ENCODE measurements at regions not wholly inside any gene's neighbourhood (a gene's known extent, or its start where the extent isn't known, plus 50 kb on each side); places are given as distances from the start of the nearest gene placed in this dataset.

DNA sequence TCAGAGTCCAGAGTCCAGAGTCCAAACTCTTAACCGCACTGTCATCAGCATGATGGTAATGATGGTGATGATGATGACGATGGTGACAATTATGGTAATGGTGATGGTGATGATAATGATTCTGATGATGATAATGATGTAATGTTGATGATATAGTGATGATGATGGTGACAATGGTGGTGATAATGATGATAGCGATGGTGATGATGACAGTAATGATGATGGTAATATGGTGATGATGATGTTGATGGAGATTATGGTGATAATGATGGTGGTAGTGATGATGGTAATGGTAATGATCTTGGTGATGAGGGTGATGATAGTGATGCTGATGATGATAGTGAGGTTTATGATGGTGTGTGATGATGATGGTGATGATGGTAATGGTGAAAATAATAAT lies 367.8 kb upstream of the CDH4 start:
- ChIA-PET CTCF (no interaction called here), POLR2A (no interaction called here)
- no peak overlapping the region for H3K4me3 ChIP-seq (ENCODE audit: low read length)
- TF ChIP-seq, protein P1, sequence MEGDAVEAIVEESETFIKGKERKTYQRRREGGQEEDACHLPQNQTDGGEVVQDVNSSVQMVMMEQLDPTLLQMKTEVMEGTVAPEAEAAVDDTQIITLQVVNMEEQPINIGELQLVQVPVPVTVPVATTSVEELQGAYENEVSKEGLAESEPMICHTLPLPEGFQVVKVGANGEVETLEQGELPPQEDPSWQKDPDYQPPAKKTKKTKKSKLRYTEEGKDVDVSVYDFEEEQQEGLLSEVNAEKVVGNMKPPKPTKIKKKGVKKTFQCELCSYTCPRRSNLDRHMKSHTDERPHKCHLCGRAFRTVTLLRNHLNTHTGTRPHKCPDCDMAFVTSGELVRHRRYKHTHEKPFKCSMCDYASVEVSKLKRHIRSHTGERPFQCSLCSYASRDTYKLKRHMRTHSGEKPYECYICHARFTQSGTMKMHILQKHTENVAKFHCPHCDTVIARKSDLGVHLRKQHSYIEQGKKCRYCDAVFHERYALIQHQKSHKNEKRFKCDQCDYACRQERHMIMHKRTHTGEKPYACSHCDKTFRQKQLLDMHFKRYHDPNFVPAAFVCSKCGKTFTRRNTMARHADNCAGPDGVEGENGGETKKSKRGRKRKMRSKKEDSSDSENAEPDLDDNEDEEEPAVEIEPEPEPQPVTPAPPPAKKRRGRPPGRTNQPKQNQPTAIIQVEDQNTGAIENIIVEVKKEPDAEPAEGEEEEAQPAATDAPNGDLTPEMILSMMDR (IDR thresholded peaks at IDR 0.05) = no peak
- Mint-ChIP-seq H3K27ac (no peak overlapping the region), H3K4me3 (no peak overlapping the region), H3K36me3 (ENCODE audit: low read depth) (no peaks in the 10 kb centered on the region), H3K4me1 (ENCODE audit: low read depth) (no peaks in the 10 kb centered on the region), H3K27me3 (no peaks in the 10 kb centered on the region), H3K9me3 (no peaks in the 10 kb centered on the region)
- ATAC-seq (ENCODE audit: poor library complexity) (no peak), DNase-seq (no peak)
- H3K27me3 ChIP-seq (ENCODE audit: control insufficient read depth in 1 of 2, insufficient read depth in 2 of 2, low read length in 2 of 2) = peaks cover 0 to 3% of the 10 kb centered on the region in 2 experiments
- no peaks in the 10 kb centered on the region for H3K9me3 ChIP-seq (ENCODE audit: control insufficient read depth in 1 of 2, insufficient read depth in 1 of 2, low read length in 2 of 2)
- H3K27ac ChIP-seq (ENCODE audit: low read depth in 1 of 2, low read length in 2 of 2) = no peak overlapping the region
- intact Hi-C loops (cut with DNase I, micrococcal nuclease) = no loop called here
- no peaks in the 10 kb centered on the region for H3K36me3 ChIP-seq (ENCODE audit: insufficient read depth, low read length)
- H3K4me1 ChIP-seq (ENCODE audit: insufficient read depth, low read length) = no peaks in the 10 kb centered on the region

DNA sequence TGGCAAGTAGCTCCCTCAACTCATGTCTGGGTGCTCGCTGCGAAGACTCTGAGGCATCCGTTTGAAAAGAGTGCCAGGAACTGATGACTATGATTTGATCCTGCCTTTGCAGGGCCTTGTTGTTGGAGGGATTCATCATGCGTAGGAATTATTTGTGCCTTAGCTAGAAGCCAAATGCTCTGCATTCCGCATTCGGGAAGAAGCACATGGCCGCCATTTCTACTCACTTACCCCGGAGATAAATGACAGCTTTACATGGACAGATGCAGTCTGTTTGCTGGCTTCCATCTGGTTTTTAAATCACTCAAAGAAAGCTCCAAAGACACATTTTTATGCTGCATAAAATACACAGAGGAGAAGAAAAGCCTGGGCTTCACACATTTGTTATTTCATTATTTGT lies 363.3 kb upstream of the CDH4 start:
- ChIA-PET CTCF (no interaction called here), POLR2A (no interaction called here)
- Histone ChIP-seq H3K36me3 (ENCODE audit: insufficient read depth, low read length) (no peaks in the 10 kb centered on the region), H3K4me3 (ENCODE audit: low read length) (no peak overlapping the region), H3K4me1 (ENCODE audit: insufficient read depth, low read length) (no peaks in the 10 kb centered on the region), H3K9me3 (ENCODE audit: control insufficient read depth in 1 of 2, insufficient read depth in 1 of 2, low read length in 2 of 2) (peaks cover 0 to 3% of the 10 kb centered on the region in 2 experiments), H3K27ac (ENCODE audit: low read depth in 1 of 2, low read length in 2 of 2) (no peak overlapping the region), H3K27me3 (ENCODE audit: control insufficient read depth in 1 of 2, insufficient read depth in 2 of 2, low read length in 2 of 2) (peaks cover 0 to 3% of the 10 kb centered on the region in 2 experiments)
- intact Hi-C loops (cut with DNase I, micrococcal nuclease) = no loop called here
- Mint-ChIP-seq H3K9me3 (no peaks in the 10 kb centered on the region), H3K27ac (no peak overlapping the region), H3K27me3 (no peaks in the 10 kb centered on the region), H3K4me3 (no peak overlapping the region), H3K36me3 (ENCODE audit: low read depth) (no peaks in the 10 kb centered on the region), H3K4me1 (ENCODE audit: low read depth) (no peaks in the 10 kb centered on the region)
- DNase-seq (no peak), ATAC-seq (ENCODE audit: poor library complexity) (no peak)
- TF ChIP-seq, protein P1 (IDR thresholded peaks at IDR 0.05) = no peak

DNA sequence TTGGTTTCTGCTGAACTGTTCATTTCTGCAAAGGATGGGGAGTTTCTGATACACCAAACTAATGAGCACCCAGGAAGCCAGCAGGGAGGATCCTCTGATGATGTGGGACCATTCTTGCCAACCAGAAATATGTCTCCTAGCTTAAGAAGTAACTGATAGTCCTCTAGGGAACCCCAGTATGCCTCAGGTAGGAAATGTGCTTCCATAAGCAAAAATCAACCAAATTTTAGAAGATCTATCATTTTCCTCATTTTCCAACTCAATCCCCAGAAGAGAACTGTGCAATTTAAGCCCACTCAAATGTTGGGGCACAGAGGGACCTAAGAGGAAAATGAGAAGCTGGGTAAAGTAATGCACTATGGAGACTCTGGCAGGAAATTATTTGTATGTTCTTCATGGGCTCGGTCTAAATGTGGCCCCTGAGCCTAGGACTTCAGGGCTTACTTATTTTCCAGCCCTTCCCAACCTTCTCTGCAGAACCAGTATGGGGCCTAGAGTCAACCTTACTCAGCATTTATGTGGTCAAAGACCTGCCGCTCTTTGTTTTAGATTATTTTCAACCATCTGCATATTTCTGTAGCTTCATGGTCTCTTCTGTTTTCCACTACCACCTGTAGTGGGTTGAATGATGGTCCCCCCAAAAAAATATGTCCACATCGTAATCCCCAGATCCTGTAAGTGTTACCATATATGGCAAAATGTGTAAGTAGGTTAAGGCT lies 359.8 kb upstream of the CDH4 start:
- no peaks in the 10 kb centered on the region for H3K36me3 ChIP-seq (ENCODE audit: insufficient read depth, low read length)

More for the DNA sequence above, 359.8 kb upstream of the CDH4 start:
- ChIA-PET CTCF (no interaction called here), POLR2A (no interaction called here)
- no peak for ATAC-seq (ENCODE audit: poor library complexity)
- intact Hi-C loops (cut with DNase I, micrococcal nuclease) = no loop called here
- no peak overlapping the region for H3K27ac ChIP-seq (ENCODE audit: low read depth in 1 of 2, low read length in 2 of 2)
- no peaks in the 10 kb centered on the region for H3K27me3 Mint-ChIP-seq
- H3K4me3 Mint-ChIP-seq = no peak overlapping the region
- no peaks in the 10 kb centered on the region for H3K27me3 ChIP-seq (ENCODE audit: control insufficient read depth in 1 of 2, insufficient read depth in 2 of 2, low read length in 2 of 2)
- peaks cover 0 to 3% of the 10 kb centered on the region in 2 experiments for H3K9me3 ChIP-seq (ENCODE audit: control insufficient read depth in 1 of 2, insufficient read depth in 1 of 2, low read length in 2 of 2)
- TF ChIP-seq, protein P1 (IDR thresholded peaks at IDR 0.05) = no peak
- H3K4me1 Mint-ChIP-seq (ENCODE audit: low read depth) = no peaks in the 10 kb centered on the region
- H3K4me3 ChIP-seq (ENCODE audit: low read length) = no peak overlapping the region
- no peaks in the 10 kb centered on the region for H3K9me3 Mint-ChIP-seq
- no peak for DNase-seq
- no peak overlapping the region for H3K27ac Mint-ChIP-seq
- no peaks in the 10 kb centered on the region for H3K36me3 Mint-ChIP-seq (ENCODE audit: low read depth)
- no peaks in the 10 kb centered on the region for H3K4me1 ChIP-seq (ENCODE audit: insufficient read depth, low read length)

Data from CD4-positive, alpha-beta T cell (primary cell).